ENCODE measurements at regions not wholly inside any gene's neighbourhood (a gene's known extent, or its start where the extent isn't known, plus 50 kb on each side); places are given as distances from the start of the nearest gene placed in this dataset.
"Not testable (repeated sequence)": the region's sequence is repeated elsewhere in the genome, so short reads cannot be mapped to it uniquely, and the experiment has no call there.

GRCh38 chr21:24420689-24421088 is 1186.6 kb downstream of the MRPL39 start:
- no peak for TF ChIP-seq NR2F2 (IDR thresholded peaks at IDR 0.05)
- no peak for TF ChIP-seq FOXA2 (IDR thresholded peaks at IDR 0.05)
- TF ChIP-seq EGR1 (IDR thresholded peaks at IDR 0.05; ENCODE audit: low read depth in 2 of 2): no peak
- no peak for TF ChIP-seq HNF4G (IDR thresholded peaks at IDR 0.05)
- no peak for TF ChIP-seq CTCF (IDR thresholded peaks at IDR 0.05; ENCODE audit: low read depth, low read length, missing input control)
- TF ChIP-seq YY1 (IDR thresholded peaks at IDR 0.05): no peak
- no peak for TF ChIP-seq ATF3 (IDR thresholded peaks at IDR 0.05)
- no peak for TF ChIP-seq JUND (IDR thresholded peaks at IDR 0.05)
- no peak for TF ChIP-seq RXRA (IDR thresholded peaks at IDR 0.05)
- no peak for TF ChIP-seq TAF1 (conservative IDR thresholded peaks at IDR 0.05)
- no peak for TF ChIP-seq SP1 (IDR thresholded peaks at IDR 0.05)
- TF ChIP-seq REST (IDR thresholded peaks at IDR 0.05): no peak
- TF ChIP-seq RAD21 (IDR thresholded peaks at IDR 0.05): no peak
- no peak for TF ChIP-seq HNF4A (conservative IDR thresholded peaks at IDR 0.05)
- no peak for TF ChIP-seq GABPA (IDR thresholded peaks at IDR 0.05 in 1 of 2, conservative IDR thresholded peaks at IDR 0.05 in 1 of 2)
- TF ChIP-seq MAX (IDR thresholded peaks at IDR 0.05): no peak
- no peak for TF ChIP-seq ZBTB33 (IDR thresholded peaks at IDR 0.05)
- TF ChIP-seq FOXA1 (IDR thresholded peaks at IDR 0.05): no peak
- no peaks in the 10 kb centered on the region for H3K36me3 ChIP-seq (ENCODE audit: control insufficient read depth in 4 of 4, insufficient read depth in 3 of 4, low read depth in 1 of 4, low read length in 3 of 4)
- peaks cover 0 to 17% (median 5%) of the 10 kb centered on the region in 4 donors for H3K9me3 ChIP-seq (ENCODE audit: control insufficient read depth in 4 of 4, low read length in 3 of 4)
- H3K4me3 ChIP-seq (ENCODE audit: low read depth in 1 of 3, low read length in 3 of 3): no peak overlapping the region
- DNase-seq (ENCODE audit: low spot score): no peak
- WGBS: 21% methylated on average over 1 of the region's 1 CpG
- H3K27ac ChIP-seq (ENCODE audit: low read depth in 1 of 2, low read length in 2 of 2): no peak overlapping the region
- no peaks in the 10 kb centered on the region for H3K4me1 ChIP-seq (ENCODE audit: control insufficient read depth in 4 of 4, insufficient read depth in 4 of 4, low read length in 3 of 4)
- H3K9ac ChIP-seq (ENCODE audit: low read depth in 1 of 2, low read length in 2 of 2): no peak overlapping the region
- no peaks in the 10 kb centered on the region for H3K27me3 ChIP-seq (ENCODE audit: control insufficient read depth in 4 of 4, insufficient read depth in 4 of 4, low read length in 3 of 4)

GRCh38 chr21:24419641-24420040 is 1187.6 kb downstream of the MRPL39 start:
- H3K4me1 ChIP-seq (ENCODE audit: control insufficient read depth in 4 of 4, insufficient read depth in 4 of 4, low read length in 3 of 4); DNase-seq (ENCODE audit: low spot score); H3K36me3 ChIP-seq (ENCODE audit: control insufficient read depth in 4 of 4, insufficient read depth in 3 of 4, low read depth in 1 of 4, low read length in 3 of 4); H3K4me3 ChIP-seq (ENCODE audit: low read depth in 1 of 3, low read length in 3 of 3); H3K27me3 ChIP-seq (ENCODE audit: control insufficient read depth in 4 of 4, insufficient read depth in 4 of 4, low read length in 3 of 4); H3K9ac ChIP-seq (ENCODE audit: low read depth in 1 of 2, low read length in 2 of 2); H3K27ac ChIP-seq (ENCODE audit: low read depth in 1 of 2, low read length in 2 of 2): not testable (repeated sequence)
- peaks cover 0 to 17% (median 5%) of the 10 kb centered on the region in 4 donors for H3K9me3 ChIP-seq (ENCODE audit: control insufficient read depth in 4 of 4, low read length in 3 of 4)
